OCI-LY3 (cell line): ENCODE measurements at regions not wholly inside any gene's neighbourhood (a gene's known extent, or its start where the extent isn't known, plus 50 kb on each side); places are given as distances from the start of the nearest gene placed in this dataset.

Experiments
- H2AFZ ChIP-seq: fragments of 200-600, 300-600 bp; shearing (Covaris generic); 2 replicates; pipeline ENCODE4 v1.6.0; 2014; ENCODE audit warnings: antibody characterized with exemption, low read depth, low read length
- H3K27ac ChIP-seq: fragments of 200-600, 300-600 bp; sonication (generic); 2 replicates; pipeline ENCODE4 v1.5.1; 2014; ENCODE audit warnings: mild to moderate bottlenecking, low read length, moderate library complexity, mixed read lengths
- H3K27me3 ChIP-seq: fragments of 200-600, 300-600 bp; sonication (generic); 2 replicates; pipeline ENCODE4 v1.6.1; 2014; ENCODE audit warnings: low read depth, low read length, mixed read lengths
- H3K36me3 ChIP-seq: fragments of 200-600, 300-600 bp; sonication (generic); replicated peaks from 2 replicates; pipeline ENCODE3; 2014; ENCODE audit warnings: low read depth, low read length, mixed read lengths
- H3K4me1 ChIP-seq: fragments of 300-600, 200-600 bp; sonication (generic); 2 replicates; pipeline ENCODE4 v1.6.1; 2014; ENCODE audit warnings: low read length, mixed read lengths
- H3K4me2 ChIP-seq: fragments of 200-600, 300-600 bp; sonication (generic); 2 replicates; pipeline ENCODE4 v1.6.1; 2014; ENCODE audit warnings: low read length, mixed read lengths
- H3K4me3 ChIP-seq: fragments of 300-600, 200-600 bp; sonication (generic); 2 replicates; pipeline ENCODE4 v1.5.1; 2014; ENCODE audit warnings: antibody characterized with exemption, mild to moderate bottlenecking, low read length, moderate library complexity
- H3K79me2 ChIP-seq: fragments of 300-600, 200-600 bp; shearing (Covaris generic); 2 replicates; pipeline ENCODE4 v1.6.1; 2014; ENCODE audit warnings: mild to moderate bottlenecking, low read length, mixed read lengths
- H3K9ac ChIP-seq: fragments of 300-600, 200-600 bp; shearing (Covaris generic); 2 replicates; pipeline ENCODE4 v1.6.0; 2014; ENCODE audit warnings: mild to moderate bottlenecking, low read length, moderate library complexity
- H3K9me3 ChIP-seq: fragments of 200-600, 300-600 bp; shearing (Covaris generic); 2 replicates; pipeline ENCODE4 v1.6.1; 2014; ENCODE audit warnings: low read length, mixed read lengths; ENCODE audit not compliant: insufficient read depth
- H4K20me1 ChIP-seq: fragments of 200-600, 300-600 bp; sonication (generic); 2 replicates; pipeline ENCODE4 v1.6.1; 2016; ENCODE audit warnings: low read length, mixed read lengths; ENCODE audit not compliant: insufficient read depth
- CTCF ChIP-seq: fragments of 200-600, 300-600 bp; sonication (generic); IDR thresholded peaks from 2 replicates; pipeline ENCODE4 v1.5.1; 2014; ENCODE audit warnings: antibody characterized with exemption, low read length, low read depth
- EZH2phosphoT487 ChIP-seq: fragments of 200-600 bp; shearing (Covaris generic); IDR thresholded peaks from 2 replicates; pipeline ENCODE4 v1.6.1; 2018; ENCODE audit warnings: antibody characterized with exemption, mixed run types, low read depth

GRCh38 chrX:94057385-94057784 is 383.4 kb downstream of the FAM133A start:
- TF ChIP-seq CTCF (no peak), EZH2phosphoT487 (no peak)

GRCh38 chrX:94058728-94059382 is 384.8 kb downstream of the FAM133A start:
- H3K27me3 ChIP-seq: no peaks in the 10 kb centered on the region
- no peaks in the 10 kb centered on the region for H3K9me3 ChIP-seq

More at GRCh38 chrX:94057385-94057784, 383.4 kb downstream of the FAM133A start:
- Histone ChIP-seq H2AFZ (peak overlapping the region; percentile 30; the same call in 1 of the 2 replicates), H4K20me1 (no peaks in the 10 kb centered on the region), H3K4me2 (peak overlapping the region; percentile 12; the same call in 1 of the 2 replicates), H3K79me2 (no peaks in the 10 kb centered on the region), H3K4me1 (no peaks in the 10 kb centered on the region), H3K9ac (no peak overlapping the region), H3K27ac (no peak overlapping the region), H3K4me3 (no peak overlapping the region), H3K27me3 (no peaks in the 10 kb centered on the region), H3K9me3 (no peaks in the 10 kb centered on the region), H3K36me3 (no peaks in the 10 kb centered on the region)

GRCh38 chrX:94065091-94065490 is 391.1 kb downstream of the FAM133A start:
- Histone ChIP-seq H3K79me2 (no peaks in the 10 kb centered on the region), H3K27ac (no peak overlapping the region), H3K4me3 (no peak overlapping the region), H4K20me1 (no peaks in the 10 kb centered on the region), H3K9ac (no peak overlapping the region), H3K4me2 (no peak overlapping the region), H2AFZ (no peak overlapping the region), H3K4me1 (no peaks in the 10 kb centered on the region), H3K9me3 (no peaks in the 10 kb centered on the region), H3K27me3 (no peaks in the 10 kb centered on the region), H3K36me3 (no peaks in the 10 kb centered on the region)
- no peak for TF ChIP-seq EZH2phosphoT487
- TF ChIP-seq CTCF: no peak

More at GRCh38 chrX:94058728-94059382, 384.8 kb downstream of the FAM133A start:
- H3K4me1 ChIP-seq: no peaks in the 10 kb centered on the region
- no peak overlapping the region for H2AFZ ChIP-seq
- H3K36me3 ChIP-seq: no peaks in the 10 kb centered on the region
- no peak overlapping the region for H3K4me3 ChIP-seq
- H3K9ac ChIP-seq: no peak overlapping the region
- no peak overlapping the region for H3K27ac ChIP-seq
- H3K79me2 ChIP-seq: no peaks in the 10 kb centered on the region
- TF ChIP-seq EZH2phosphoT487 (no peak), CTCF (peak; percentile 55)
- H3K4me2 ChIP-seq: no peak overlapping the region
- H4K20me1 ChIP-seq: no peaks in the 10 kb centered on the region

- Histone ChIP-seq H3K4me3 (no peak overlapping the region), H2AFZ (no peak overlapping the region), H3K79me2 (no peaks in the 10 kb centered on the region), H3K4me1 (no peaks in the 10 kb centered on the region), H3K36me3 (no peaks in the 10 kb centered on the region), H4K20me1 (no peaks in the 10 kb centered on the region), H3K9me3 (no peaks in the 10 kb centered on the region), H3K27me3 (no peaks in the 10 kb centered on the region), H3K27ac (no peak overlapping the region), H3K9ac (no peak overlapping the region), H3K4me2 (no peak overlapping the region)
- no peak for TF ChIP-seq EZH2phosphoT487
- TF ChIP-seq CTCF: no peak
These were observed 415.1 kb downstream of the FAM133A start for GRCh38 chrX:94089149-94089548.
